ENCODE measurements at regions not wholly inside any gene's neighbourhood (a gene's known extent, or its start where the extent isn't known, plus 50 kb on each side); places are given as distances from the start of the nearest gene placed in this dataset.

DNA sequence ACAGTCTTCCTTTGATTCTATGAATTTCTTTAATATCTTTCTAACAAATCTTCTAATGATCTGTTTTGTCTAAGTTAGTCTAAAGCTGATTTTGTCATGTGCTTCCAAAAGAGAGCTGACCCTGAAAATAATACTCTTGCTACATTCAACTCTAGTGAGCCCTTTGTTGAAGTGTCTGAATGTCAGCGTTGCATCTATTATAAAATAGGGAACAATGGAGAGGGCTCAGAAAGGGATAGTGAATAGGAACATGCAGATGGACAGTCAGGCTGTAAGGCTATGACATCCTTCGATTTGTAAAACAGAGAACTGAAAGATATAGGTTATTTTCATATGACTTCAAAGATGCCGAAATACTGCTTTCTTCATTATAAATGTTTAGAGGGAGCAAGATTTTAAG lies 304.5 kb downstream of the GALC start:
- TF ChIP-seq, protein P1, sequence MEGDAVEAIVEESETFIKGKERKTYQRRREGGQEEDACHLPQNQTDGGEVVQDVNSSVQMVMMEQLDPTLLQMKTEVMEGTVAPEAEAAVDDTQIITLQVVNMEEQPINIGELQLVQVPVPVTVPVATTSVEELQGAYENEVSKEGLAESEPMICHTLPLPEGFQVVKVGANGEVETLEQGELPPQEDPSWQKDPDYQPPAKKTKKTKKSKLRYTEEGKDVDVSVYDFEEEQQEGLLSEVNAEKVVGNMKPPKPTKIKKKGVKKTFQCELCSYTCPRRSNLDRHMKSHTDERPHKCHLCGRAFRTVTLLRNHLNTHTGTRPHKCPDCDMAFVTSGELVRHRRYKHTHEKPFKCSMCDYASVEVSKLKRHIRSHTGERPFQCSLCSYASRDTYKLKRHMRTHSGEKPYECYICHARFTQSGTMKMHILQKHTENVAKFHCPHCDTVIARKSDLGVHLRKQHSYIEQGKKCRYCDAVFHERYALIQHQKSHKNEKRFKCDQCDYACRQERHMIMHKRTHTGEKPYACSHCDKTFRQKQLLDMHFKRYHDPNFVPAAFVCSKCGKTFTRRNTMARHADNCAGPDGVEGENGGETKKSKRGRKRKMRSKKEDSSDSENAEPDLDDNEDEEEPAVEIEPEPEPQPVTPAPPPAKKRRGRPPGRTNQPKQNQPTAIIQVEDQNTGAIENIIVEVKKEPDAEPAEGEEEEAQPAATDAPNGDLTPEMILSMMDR (conservative IDR thresholded peaks at IDR 0.05; ENCODE audit: low read depth in 2 of 2) = no peak
- no peak for TF ChIP-seq JUNB (IDR thresholded peaks at IDR 0.05; ENCODE audit: unreplicated experiment)
- no peak for TF ChIP-seq EZH2phosphoT487 (IDR thresholded peaks at IDR 0.05; ENCODE audit: unreplicated experiment)
- TF ChIP-seq, protein P2, sequence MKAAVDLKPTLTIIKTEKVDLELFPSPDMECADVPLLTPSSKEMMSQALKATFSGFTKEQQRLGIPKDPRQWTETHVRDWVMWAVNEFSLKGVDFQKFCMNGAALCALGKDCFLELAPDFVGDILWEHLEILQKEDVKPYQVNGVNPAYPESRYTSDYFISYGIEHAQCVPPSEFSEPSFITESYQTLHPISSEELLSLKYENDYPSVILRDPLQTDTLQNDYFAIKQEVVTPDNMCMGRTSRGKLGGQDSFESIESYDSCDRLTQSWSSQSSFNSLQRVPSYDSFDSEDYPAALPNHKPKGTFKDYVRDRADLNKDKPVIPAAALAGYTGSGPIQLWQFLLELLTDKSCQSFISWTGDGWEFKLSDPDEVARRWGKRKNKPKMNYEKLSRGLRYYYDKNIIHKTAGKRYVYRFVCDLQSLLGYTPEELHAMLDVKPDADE (IDR thresholded peaks at IDR 0.05) = no peak
- TF ChIP-seq, protein P3, sequence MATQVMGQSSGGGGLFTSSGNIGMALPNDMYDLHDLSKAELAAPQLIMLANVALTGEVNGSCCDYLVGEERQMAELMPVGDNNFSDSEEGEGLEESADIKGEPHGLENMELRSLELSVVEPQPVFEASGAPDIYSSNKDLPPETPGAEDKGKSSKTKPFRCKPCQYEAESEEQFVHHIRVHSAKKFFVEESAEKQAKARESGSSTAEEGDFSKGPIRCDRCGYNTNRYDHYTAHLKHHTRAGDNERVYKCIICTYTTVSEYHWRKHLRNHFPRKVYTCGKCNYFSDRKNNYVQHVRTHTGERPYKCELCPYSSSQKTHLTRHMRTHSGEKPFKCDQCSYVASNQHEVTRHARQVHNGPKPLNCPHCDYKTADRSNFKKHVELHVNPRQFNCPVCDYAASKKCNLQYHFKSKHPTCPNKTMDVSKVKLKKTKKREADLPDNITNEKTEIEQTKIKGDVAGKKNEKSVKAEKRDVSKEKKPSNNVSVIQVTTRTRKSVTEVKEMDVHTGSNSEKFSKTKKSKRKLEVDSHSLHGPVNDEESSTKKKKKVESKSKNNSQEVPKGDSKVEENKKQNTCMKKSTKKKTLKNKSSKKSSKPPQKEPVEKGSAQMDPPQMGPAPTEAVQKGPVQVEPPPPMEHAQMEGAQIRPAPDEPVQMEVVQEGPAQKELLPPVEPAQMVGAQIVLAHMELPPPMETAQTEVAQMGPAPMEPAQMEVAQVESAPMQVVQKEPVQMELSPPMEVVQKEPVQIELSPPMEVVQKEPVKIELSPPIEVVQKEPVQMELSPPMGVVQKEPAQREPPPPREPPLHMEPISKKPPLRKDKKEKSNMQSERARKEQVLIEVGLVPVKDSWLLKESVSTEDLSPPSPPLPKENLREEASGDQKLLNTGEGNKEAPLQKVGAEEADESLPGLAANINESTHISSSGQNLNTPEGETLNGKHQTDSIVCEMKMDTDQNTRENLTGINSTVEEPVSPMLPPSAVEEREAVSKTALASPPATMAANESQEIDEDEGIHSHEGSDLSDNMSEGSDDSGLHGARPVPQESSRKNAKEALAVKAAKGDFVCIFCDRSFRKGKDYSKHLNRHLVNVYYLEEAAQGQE (IDR thresholded peaks at IDR 0.05; ENCODE audit: unreplicated experiment) = no peak
- TF ChIP-seq POLR2AphosphoS5 (IDR thresholded peaks at IDR 0.05; ENCODE audit: low read depth) = no peak
- TF ChIP-seq CREB1 (CRISPR knock-in tag; IDR thresholded peaks at IDR 0.05; ENCODE audit: low read depth) = no peak

Data from GM23338 (cell line).